Neural crest cell (in vitro differentiated cells): ENCODE measurements at regions not wholly inside any gene's neighbourhood (a gene's known extent, or its start where the extent isn't known, plus 50 kb on each side); places are given as distances from the start of the nearest gene placed in this dataset.

Experiments used
- DNase-seq: peaks from one replicate; pipeline ENCODE4 v3.0.0; 2021; ENCODE audit warnings: low read depth, mixed read lengths, low spot score
- H3K27ac Mint-ChIP-seq: one replicate; pipeline ENCODE4 v1.8.0; 2021; ENCODE audit warnings: mild to moderate bottlenecking, mixed read lengths; ENCODE audit not compliant: unreplicated experiment
- H3K27me3 Mint-ChIP-seq: 2 replicates; pipeline ENCODE4 v1.8.0; 2021; ENCODE audit warnings: low read depth, mild to moderate bottlenecking, mixed read lengths
- H3K36me3 Mint-ChIP-seq: 2 replicates; pipeline ENCODE4 v1.8.0; 2021; ENCODE audit warnings: low read depth, mild to moderate bottlenecking, mixed read lengths
- H3K4me1 Mint-ChIP-seq: 2 replicates; pipeline ENCODE4 v1.8.0; 2021; ENCODE audit warnings: mixed read lengths
- H3K4me3 Mint-ChIP-seq: one replicate; pipeline ENCODE4 v1.8.0; 2021; ENCODE audit warnings: mild to moderate bottlenecking, mixed read lengths
- H3K9me3 Mint-ChIP-seq: 2 replicates; pipeline ENCODE4 v1.8.0; 2021; ENCODE audit warnings: mixed read lengths
- TF ChIP-seq, protein P1 (sequence below): fragments of 200-600 bp; sonication (generic); conservative IDR thresholded peaks from 2 replicates; pipeline ENCODE4 v1.5.0; 2021; ENCODE audit warnings: antibody characterized with exemption, mild to moderate bottlenecking

GRCh38 chr3:152662157-152662556 lies 172.8 kb upstream of the P2RY1 start:
- peaks cover 15% of the 10 kb centered on the region for H3K9me3 Mint-ChIP-seq

DNA sequence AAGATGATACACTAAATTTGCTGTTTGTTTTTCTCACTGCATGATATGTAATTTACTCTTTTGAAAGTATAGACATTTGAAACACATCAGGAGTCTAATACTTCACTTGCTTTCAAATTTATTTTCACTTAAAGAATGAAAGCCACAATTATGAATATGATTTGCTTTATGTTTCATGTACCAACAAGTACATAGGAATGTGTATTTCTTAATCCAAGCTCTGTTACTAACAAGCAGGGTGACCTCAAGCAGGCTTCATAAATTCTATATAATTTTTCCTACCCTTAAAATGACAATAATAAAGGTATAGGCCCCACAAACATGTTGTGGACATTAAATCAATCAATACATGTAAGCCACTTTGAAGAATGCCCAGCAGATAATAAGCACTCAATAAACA lies 170.2 kb upstream of the P2RY1 start:
- no peak for DNase-seq
- H3K27me3 Mint-ChIP-seq = no peaks in the 10 kb centered on the region
- peaks cover 15% of the 10 kb centered on the region for H3K9me3 Mint-ChIP-seq
- H3K4me3 Mint-ChIP-seq = no peak overlapping the region
- TF ChIP-seq, protein P1, sequence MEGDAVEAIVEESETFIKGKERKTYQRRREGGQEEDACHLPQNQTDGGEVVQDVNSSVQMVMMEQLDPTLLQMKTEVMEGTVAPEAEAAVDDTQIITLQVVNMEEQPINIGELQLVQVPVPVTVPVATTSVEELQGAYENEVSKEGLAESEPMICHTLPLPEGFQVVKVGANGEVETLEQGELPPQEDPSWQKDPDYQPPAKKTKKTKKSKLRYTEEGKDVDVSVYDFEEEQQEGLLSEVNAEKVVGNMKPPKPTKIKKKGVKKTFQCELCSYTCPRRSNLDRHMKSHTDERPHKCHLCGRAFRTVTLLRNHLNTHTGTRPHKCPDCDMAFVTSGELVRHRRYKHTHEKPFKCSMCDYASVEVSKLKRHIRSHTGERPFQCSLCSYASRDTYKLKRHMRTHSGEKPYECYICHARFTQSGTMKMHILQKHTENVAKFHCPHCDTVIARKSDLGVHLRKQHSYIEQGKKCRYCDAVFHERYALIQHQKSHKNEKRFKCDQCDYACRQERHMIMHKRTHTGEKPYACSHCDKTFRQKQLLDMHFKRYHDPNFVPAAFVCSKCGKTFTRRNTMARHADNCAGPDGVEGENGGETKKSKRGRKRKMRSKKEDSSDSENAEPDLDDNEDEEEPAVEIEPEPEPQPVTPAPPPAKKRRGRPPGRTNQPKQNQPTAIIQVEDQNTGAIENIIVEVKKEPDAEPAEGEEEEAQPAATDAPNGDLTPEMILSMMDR = no peak
- no peaks in the 10 kb centered on the region for H3K36me3 Mint-ChIP-seq
- H3K27ac Mint-ChIP-seq = no peak overlapping the region
- H3K4me1 Mint-ChIP-seq = peaks cover 10% of the 10 kb centered on the region

More at GRCh38 chr3:152662157-152662556, 172.8 kb upstream of the P2RY1 start:
- TF ChIP-seq, protein P1 = peak; percentile 46
- Mint-ChIP-seq H3K4me3 (no peak overlapping the region), H3K4me1 (peaks cover 32% of the 10 kb centered on the region), H3K27ac (no peak overlapping the region), H3K27me3 (no peaks in the 10 kb centered on the region), H3K36me3 (no peaks in the 10 kb centered on the region)
- DNase-seq = no peak

DNA sequence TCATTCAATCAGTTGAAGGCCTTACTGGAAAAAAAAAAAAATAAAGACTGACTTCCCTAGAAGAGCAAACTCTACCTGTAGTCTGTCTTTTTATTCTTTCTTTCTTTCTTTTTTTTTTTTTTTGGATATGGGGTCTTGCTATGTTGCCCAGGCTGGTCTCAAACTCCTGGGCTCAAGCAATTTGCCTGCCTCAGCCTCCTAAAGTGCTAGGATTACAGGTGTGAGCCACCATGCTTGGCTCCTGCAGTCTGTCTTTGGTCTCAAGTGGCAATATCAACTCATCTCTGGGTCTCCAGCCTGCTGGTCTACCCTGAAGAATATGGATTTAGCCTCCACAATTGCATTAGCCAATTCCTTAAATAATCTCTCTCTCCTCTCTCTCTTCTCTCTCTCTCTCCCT lies 167.7 kb upstream of the P2RY1 start:
- no peaks in the 10 kb centered on the region for H3K36me3 Mint-ChIP-seq
- H3K4me3 Mint-ChIP-seq = no peak overlapping the region
- TF ChIP-seq, protein P1 = no peak
- H3K27me3 Mint-ChIP-seq = no peaks in the 10 kb centered on the region
- H3K4me1 Mint-ChIP-seq = peaks cover 18% of the 10 kb centered on the region
- DNase-seq = no peak
- no peak overlapping the region for H3K27ac Mint-ChIP-seq
- peaks cover 8% of the 10 kb centered on the region for H3K9me3 Mint-ChIP-seq

- TF ChIP-seq, protein P1 = no peak
- H3K27ac Mint-ChIP-seq = no peak overlapping the region
- no peaks in the 10 kb centered on the region for H3K36me3 Mint-ChIP-seq
- DNase-seq = no peak
- H3K27me3 Mint-ChIP-seq = no peaks in the 10 kb centered on the region
- peaks cover 18% of the 10 kb centered on the region for H3K4me1 Mint-ChIP-seq
- H3K4me3 Mint-ChIP-seq = no peak overlapping the region
- no peaks in the 10 kb centered on the region for H3K9me3 Mint-ChIP-seq
Observed at GRCh38 chr3:152669560-152669959, 165.4 kb upstream of the P2RY1 start.

- Mint-ChIP-seq H3K9me3 (no peaks in the 10 kb centered on the region), H3K27ac (peak overlapping the region; percentile 94), H3K4me3 (no peak overlapping the region), H3K36me3 (no peaks in the 10 kb centered on the region), H3K27me3 (no peaks in the 10 kb centered on the region), H3K4me1 (peaks cover 12% of the 10 kb centered on the region)
- TF ChIP-seq, protein P1 = no peak
- DNase-seq = no peak
Observed at GRCh38 chr3:152671446-152672319, 163.2 kb upstream of the P2RY1 start.
